ENCODE measurements at regions not wholly inside any gene's neighbourhood (a gene's known extent, or its start where the extent isn't known, plus 50 kb on each side); places are given as distances from the start of the nearest gene placed in this dataset.

DNA sequence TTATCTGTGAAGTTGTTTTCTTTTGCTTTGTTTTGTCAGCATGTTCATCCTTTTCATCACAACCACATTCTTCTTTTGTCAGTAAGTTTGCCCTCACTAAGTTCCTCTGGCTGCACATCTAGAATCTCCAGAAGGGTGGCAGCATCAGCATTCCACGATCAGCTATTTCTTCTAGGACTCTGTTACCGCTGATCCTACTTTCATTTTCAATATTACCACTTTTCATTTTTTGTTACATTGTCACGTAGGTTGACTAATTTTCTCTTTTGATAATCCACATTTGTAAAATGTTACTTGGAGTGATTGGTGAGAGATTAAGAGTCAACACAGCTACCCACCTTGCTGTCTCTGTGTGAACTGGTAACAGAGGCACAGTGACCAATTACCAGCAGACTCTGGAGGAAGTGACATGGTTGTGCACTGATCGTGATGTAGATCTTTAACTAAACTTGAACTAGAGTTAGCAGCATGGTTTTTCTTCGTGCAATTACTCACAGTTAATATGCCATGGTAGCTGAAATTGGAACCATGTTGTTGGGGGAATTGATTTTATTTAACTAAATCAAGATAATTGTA lies 307.9 kb upstream of the SLC35B3 start:
- DNase-seq (ENCODE audit: low read depth), result no peak

DNA sequence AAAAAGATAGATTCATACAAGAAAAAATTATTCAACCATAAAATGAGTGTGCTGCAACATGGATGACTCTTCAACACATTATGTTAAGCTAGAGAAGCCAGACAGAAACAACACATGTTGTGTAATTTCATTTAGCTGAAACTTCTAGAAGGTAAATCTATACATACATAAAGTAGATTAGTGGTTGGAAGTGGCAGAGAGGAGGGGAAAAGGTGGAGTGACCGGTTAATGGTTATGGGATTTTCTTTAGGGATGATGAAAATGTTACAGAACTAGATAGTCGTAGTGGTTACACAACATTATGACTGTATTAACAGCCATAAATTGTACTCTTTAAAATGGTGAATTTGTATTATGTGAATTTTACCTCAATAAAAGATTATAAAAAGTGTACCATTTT lies 304.1 kb upstream of the SLC35B3 start:
- no peak for DNase-seq (ENCODE audit: low read depth)

DNA sequence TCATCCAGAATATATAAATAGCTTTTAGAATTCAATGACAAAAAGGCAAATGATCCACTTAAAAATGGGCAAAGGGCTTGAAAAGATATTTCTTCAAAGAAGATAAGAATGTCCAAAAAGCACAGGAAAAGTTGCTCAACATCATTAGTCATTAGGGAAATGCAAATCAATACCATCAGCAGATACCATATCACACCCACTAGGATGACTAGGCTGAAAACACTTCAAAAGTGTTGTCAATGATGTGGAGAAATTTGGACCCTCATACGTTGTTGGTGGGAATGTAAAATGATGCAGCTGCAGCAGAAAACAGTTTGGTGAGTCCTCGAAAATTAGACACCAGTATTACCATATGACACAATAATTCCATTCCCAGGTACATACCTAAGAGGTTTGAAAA lies 303.6 kb upstream of the SLC35B3 start:
- no peak for DNase-seq (ENCODE audit: low read depth)

DNA sequence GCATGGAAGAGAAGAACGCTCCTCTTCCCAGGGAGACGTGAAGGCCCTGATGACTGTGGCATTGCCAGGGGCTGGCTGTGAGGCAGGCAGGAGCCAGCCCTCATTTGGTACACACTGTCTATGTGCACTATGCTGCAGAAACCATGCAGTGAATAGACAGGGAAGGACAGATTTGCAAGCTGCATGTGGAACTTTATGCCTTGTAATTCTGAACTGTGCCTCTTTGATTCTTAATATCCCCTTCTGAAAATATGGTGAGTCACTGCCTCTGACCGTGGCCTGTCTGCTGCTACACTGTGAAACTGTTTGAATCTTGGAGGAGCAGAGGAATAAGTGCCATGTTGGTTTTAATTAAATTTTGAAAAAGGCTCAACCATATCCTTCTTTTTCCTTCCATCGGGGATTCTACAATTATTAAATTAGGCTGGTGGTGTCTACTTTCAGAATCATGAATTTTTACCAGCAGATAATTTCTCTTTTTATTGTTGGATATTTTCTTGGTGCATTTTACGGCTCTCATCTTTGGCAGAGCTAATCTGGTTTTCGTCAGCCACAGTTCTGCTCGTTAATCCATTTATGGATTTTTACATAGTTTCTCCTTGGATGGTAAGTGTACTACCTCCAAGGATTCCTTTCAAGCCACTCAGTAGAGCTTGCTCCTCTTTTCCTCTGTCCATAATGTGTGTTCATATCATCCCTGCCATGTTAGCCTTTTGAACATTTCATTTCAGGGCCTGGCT lies 301.0 kb upstream of the SLC35B3 start:
- no peak for DNase-seq (ENCODE audit: low read depth)

DNA sequence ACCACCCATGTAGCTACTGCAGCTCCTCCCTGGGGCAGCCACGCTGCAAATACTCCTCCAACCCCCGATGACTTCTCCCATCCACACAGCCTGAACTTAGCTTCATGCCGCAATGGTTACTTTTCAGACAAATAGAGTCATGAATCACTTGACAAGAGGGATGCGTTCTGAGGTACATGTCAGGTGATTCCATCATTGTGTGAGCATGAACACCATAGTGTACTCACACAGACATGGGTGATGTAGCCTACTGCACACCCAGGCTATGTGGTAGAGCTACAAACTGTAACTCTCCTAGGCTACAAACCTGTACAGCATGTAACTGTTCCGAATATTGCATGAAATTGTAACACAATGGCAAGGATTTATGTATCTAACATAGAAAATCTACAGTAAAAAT lies 298.5 kb upstream of the SLC35B3 start:
- no peak for DNase-seq (ENCODE audit: low read depth)

DNA sequence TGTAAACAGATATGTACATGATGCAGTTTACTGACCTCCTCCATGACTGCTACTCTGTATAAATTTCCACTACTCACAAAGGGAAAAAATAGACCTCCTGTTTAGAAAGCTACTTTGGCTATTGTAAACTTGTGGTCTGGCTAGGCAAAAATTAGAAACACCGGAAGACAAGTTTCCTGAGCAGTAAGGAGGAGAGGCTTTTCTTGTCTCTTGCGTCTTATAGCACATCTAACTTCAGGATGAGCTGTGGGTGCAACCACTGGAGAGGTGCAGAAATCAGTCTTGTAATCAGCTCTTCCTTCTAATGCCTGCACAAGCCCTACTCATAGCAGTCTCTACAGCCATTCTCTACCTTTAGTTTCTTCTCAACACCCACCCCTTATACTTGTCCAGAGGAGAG lies 296.5 kb upstream of the SLC35B3 start:
- no peak for DNase-seq (ENCODE audit: low read depth)

DNA sequence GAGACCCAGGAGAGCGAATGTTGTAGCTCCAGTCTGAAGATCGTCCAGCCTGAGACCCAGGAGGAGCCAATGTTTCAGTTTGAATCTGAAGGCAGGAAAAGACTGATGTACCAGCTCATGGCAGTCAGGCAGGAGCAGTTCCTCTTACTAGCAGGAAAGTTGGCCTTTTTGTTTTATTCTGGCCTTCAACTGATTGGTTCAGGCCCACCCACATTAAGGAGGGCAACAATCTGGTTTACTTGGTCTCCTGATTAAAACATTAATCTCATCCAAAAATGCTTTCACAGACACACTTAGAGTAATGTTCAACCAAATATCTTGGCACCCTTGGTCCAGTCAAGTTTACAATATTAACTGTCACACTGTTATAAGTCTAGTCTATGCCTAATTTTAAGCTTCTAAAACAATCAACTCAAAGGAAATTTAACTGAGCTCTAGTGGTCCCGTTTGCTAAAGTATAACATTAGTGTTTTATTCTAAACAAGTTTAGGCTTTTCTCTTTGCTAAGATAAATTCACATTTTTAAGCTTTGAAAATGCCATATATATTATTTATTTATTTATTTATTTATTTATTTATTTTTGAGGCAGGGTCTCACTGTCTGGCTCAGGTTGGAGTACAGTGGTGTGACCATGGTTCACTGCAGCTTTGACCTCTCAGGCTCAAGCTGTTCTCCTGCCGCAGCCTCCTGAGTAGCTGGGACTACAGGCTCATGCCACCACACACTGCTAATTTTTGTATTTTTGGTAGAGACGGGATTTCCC lies 275.5 kb upstream of the SLC35B3 start:
- no peak for DNase-seq (ENCODE audit: low read depth)

DNA sequence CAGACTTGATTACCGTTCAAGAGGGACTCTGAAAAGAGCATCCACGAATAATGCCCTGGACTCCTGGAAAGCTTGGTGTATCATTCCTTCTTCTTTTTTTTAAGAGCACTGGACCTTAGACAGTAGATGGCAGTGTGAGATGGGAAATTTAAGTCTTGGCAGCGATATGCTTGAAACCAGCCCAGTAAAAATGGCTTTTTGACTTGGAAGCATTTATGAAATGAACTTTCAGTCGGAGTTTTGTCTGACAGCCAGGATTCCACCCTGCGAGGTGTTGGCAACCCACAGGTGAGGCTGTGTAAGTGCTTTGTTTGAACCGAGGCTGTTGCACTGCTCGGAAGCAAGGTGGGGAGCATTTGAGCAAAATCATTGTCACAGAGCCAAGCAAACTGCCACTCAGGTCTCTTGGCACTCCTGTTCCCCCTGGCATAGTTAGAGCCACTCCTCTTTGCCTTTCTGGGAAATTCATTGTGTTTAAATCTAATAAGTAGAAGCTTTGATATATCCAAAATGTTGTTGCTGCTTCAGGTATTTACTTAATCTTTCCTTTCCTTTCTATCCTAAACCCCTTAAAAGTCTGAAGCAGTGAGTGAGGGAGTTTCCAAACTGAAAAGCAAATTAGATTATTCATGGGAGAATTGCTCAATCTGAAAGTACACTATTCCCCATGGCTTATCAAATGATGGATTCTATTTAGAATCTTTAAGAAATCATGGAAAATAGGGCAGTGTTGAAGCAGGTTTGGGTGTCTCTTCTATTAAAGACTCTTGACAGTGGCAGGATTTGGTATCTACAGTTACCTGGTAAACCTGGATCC lies 272.8 kb upstream of the SLC35B3 start:
- no peak for DNase-seq (ENCODE audit: low read depth)

DNA sequence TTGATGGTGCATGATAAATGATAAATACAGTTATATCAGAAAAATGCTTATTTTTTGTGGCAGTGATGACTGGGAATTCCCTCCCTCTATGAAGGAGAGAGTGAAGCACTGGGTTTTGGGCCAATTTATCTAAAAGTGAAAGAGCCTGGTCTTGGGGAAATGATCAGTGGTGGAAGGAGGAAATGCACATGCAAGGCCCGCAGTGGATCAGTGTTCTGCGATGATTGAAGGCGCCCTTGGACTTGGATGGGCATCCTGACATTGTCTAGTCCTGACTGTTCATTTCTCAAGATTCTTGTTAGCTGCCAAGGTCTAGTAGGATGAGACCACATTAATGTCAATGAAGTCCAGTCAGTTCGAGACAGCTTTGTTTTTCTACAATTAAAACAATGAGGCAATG lies 272.0 kb upstream of the SLC35B3 start:
- DNase-seq (ENCODE audit: low read depth), result no peak

DNA sequence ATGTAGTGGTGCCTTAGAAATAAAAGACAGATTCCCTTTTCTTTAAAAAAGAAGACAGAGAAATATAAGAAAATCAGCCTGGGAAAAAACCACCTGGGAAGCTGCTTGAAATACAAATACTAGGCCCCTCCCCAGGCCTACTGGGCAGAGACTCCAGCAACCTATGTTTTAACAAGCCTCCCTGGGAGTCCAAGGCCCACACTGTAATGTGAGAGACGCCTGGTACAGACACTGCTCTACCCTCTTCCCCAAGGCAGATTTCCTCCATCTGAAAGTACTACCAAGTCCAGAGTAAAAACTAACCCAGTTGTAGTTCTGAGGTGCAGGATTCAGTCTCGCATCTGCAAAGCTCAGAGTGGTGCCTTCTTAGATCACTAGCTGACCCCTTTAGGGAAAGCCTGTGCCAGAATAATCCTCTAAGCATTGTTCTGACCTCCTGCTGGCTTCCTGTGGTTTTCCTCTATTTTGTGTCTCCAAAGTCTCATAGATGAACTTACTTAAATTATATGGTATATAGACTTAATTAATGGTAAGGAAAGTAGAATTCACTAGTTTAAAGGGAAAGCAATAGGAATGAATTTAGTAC lies 270.2 kb upstream of the SLC35B3 start:
- no peak for DNase-seq (ENCODE audit: low read depth)

DNA sequence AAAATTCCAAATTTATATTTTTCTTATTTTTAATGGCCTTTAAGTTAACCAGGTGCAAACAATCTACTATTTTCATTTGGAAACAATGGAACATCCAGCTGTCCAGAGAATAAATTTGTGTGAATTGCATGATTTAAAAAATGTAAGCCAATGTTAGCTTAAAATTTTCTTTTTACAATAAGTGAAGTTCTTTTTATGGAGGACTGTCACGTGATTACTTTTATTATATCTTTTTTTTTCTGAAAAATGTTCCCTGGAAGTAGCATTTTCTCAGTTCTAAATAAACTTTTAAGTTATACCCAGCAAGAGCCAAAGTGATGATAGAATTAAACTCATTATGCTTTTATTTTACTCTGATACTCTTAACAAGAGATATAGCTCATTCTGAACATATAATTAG lies 267.7 kb upstream of the SLC35B3 start:
- DNase-seq (ENCODE audit: low read depth), result no peak

DNA sequence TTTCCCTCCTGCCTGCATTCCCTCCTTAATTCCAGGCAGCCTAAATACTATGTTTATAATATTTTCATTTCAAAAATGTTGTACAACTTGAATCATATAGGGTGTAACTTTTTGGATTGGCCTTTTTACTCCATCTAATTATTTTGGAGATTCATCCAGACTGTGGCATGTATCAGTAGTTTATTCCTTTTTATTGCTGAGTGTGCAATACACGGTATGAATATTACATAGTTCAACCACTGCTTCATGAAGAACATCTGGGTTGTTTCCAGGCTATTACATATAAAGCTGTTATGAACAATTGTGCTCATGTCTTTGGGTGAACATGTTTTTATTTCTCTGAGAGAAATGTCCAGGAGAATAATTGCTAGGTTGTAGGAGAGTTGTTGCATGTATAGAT lies 253.5 kb upstream of the SLC35B3 start:
- no peak for DNase-seq (ENCODE audit: low read depth)

DNA sequence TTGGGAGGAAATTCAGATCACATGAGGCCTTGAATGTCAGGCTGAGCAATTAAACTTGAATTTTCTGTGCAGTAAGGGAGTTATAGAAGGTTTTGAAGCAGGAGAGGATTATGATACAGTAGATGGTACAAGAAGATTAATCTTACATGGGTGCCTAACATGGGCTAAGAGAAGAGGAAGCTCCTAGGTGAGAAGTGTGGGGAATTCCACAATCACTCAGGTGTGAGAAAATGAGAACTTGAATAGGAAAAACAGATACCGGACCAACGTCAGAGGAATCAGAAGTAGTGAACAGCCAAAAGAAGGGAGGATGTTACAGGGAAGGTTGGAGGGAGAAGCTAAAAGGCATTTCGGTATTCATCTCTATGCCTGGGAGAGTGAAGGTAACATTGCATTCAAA lies 250.7 kb upstream of the SLC35B3 start:
- DNase-seq (ENCODE audit: low read depth), result no peak

DNA sequence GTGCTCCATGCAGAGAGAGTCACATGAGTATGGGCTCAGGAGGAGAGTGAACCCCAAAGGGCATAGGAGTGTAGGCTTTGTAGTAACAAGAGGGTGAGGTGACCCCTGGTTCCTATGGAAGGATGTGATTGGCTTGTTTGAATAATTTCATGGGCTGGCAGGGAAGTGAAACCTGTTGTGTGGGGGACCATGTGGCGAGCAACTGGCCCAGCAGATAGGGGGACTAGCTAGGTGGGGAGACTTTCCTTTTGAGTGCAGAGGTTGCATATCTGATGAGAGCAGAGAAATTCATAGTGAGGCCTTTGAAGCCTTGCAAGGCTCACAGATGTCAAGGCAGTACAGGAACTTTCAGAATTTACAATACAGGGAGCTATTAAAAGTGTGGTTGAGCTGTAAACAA lies 247.9 kb upstream of the SLC35B3 start:
- no peak for DNase-seq (ENCODE audit: low read depth)

DNA sequence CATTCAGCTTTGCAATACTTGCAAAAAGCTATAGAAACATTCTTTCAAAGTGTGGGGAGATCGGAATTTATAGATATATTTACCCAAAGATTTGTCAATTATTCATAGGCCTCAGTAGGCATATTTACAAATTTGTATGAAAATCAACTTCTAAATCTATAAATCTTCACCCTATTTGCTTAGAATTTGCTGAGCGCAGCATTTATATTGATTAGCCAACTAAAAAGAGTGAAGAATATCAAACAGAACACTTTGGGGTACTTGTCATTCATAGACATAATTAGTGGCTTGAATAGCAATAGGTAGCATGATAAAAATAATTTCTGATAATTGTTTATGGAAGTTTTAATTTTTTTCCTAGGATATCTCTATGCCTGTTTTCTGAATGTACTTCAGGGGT lies 244.5 kb upstream of the SLC35B3 start:
- no peak for DNase-seq (ENCODE audit: low read depth)

DNA sequence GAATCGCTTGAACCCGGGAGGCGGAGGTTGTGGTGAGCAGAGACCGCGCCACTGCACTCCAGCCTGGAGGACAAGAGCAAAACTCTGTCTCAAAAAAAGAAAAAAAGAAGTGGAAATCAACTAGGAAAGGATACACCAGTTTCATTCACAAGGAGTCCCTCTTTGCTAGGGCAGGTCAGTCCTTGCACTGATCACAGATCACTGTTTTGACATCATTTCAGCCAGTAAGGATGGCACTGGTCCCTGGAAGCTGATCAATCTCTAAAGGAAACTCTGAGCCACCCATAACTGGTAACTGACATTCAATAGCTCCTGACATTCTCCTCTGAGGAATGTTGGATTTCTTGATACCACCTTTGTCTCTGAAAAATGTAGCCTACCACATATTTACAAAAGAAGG lies 243.1 kb upstream of the SLC35B3 start:
- DNase-seq (ENCODE audit: low read depth), result no peak

DNA sequence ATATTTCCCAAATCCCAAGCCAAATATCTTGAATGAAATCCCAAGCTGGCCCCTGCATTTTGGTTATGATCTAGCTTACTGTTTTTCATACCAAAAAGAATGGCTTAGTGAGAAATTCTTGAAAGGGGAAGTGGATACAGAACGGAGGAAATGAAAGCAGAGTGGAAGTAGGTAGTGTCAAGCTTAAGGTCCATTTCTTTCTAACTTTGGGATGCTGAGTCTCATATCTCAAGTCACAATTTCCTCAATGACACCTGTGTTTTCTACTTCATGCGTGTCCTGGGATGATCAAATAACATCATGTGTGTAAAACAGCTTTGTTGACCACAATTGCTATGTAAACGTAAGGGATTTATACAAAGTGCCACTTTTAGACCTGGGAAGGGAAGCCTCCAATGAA lies 238.8 kb upstream of the SLC35B3 start:
- DNase-seq (ENCODE audit: low read depth), result no peak

DNA sequence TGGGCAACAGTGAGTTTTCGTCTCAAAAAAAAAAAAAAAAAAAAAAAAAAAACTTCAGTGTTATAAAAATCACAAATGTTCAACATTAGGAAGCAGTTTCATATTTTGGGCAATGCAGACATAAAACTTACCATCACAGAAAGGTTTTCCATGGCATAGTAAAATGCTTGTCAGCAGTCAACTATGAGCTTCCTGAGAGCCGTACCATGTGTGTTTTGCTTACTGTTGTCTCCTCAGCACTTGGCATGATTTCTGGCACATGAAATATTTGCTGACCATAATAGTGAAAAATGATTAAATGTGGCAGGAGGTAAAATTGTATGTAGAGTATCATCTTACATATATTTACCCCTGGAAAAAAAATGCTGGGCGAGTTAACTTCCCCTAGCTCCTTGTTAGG lies 237.5 kb upstream of the SLC35B3 start:
- no peak for DNase-seq (ENCODE audit: low read depth)

DNA sequence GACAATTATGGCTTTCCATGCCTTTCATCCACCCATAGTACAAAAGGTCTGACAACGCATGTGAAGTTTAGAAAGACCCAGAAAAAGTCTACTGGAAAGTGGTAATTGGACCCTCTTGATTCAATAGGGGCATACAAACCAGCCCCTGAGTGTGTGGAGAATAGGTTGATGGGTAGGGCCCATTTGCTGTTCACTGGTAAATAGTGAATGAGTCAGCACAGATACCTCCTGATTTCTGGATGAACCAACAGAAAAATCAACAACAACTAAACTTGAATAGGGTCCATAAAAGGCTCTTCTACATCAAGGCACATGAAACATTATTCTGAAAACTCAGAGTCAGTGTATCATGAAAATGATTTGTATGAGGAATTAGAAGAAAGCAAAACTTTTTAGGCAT lies 235.4 kb upstream of the SLC35B3 start:
- DNase-seq (ENCODE audit: low read depth), result no peak

DNA sequence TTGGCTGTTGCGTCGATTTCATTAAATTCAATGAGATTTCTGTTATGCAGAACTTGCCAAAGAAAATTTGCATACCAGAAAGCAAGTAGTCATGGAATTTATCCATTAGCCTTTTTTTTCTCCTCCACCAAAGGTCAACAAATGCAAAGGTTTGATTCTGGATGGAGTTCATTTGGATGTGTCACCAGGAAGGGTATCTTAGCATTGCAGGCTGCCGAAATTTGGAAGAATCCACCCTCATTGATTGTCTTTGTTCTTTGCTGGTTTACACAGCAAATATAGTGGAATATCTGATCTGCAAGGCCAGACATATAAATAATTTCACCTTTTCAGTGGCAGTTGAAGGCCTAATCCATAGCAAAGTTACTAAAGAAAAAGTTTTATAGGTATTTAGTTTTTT lies 229.4 kb upstream of the SLC35B3 start:
- DNase-seq (ENCODE audit: low read depth), result no peak

DNA sequence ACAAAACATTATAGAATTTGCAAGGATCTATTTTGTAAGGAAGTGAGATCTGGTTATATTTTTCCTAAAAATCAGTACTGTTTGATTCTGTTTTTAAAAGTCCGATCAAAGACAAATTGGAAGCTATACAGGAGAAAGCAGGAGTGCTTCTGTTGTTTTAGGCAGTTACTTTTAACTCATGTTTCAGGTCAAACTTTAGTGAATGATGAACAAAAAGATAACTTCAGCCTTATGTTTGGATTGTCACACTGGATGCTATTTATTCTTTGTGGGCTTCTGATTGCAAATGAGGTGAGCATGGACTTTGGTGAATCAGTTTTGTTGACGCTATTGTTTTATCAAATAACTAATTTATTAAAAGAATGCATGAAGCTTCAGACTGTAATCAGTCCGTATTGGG lies 228.7 kb upstream of the SLC35B3 start:
- no peak for DNase-seq (ENCODE audit: low read depth)
